CD1c-positive myeloid dendritic cell (primary cell): ENCODE measurements at regions not wholly inside any gene's neighbourhood (a gene's known extent, or its start where the extent isn't known, plus 50 kb on each side); places are given as distances from the start of the nearest gene placed in this dataset.

Source experiments
- DNase-seq: peaks from one replicate; pipeline ENCODE4 v3.0.0-alpha.2; 2016; ENCODE audit errors: extremely low spot score

DNA sequence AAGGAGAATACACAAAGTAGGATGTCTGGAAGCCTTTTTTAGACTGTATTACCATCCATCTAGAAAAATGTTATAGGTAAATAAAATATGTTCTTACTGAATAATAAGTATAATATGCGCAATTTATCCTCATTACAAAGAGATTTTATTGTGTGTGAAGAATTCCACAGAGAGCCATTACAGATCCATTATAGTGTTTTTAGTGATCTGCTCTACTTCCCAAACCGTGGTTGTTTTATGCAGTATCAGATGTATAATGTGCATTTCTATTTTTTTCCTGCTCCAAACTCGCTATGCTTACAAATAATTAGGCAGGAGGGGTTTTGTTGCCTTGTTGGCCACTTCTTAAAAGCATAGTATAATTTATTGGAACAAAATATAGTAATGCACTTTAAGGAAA is 447.8 kb downstream of the USP25 start:
- DNase-seq = no peak

DNA sequence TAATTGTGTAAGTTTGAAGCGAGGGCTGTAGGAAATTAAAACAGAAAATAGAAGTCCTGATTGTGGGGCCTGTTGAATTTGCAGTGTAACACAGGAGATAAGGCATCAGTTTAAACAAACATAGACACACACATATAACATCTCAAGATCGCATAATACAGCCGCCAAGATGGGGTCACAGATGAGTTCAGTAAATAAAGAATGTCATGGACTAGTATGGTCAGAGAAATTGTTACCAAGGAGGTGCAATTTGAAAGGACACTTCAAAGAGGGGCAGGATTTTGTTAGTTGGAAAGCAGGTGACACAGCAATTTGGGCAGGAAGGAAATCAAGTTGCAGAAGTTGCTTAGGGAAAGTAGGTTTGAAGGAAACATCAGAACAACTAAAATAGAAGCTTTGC is 450.0 kb downstream of the USP25 start:
- no peak for DNase-seq

GRCh38 chr21:16180614-16181013 is 450.8 kb downstream of the USP25 start:
- no peak for DNase-seq

GRCh38 chr21:16181018-16181417 is 451.2 kb downstream of the USP25 start:
- DNase-seq = no peak

GRCh38 chr21:16185766-16186165 is 456.0 kb downstream of the USP25 start:
- no peak for DNase-seq

GRCh38 chr21:16186742-16187141 is 457.0 kb downstream of the USP25 start:
- DNase-seq = no peak

- no peak for DNase-seq
Measured at GRCh38 chr21:16187603-16188301, 458.0 kb downstream of the USP25 start.

- DNase-seq = peak; percentile 29
Measured at GRCh38 chr21:16192902-16193301, 463.1 kb downstream of the USP25 start.

DNA sequence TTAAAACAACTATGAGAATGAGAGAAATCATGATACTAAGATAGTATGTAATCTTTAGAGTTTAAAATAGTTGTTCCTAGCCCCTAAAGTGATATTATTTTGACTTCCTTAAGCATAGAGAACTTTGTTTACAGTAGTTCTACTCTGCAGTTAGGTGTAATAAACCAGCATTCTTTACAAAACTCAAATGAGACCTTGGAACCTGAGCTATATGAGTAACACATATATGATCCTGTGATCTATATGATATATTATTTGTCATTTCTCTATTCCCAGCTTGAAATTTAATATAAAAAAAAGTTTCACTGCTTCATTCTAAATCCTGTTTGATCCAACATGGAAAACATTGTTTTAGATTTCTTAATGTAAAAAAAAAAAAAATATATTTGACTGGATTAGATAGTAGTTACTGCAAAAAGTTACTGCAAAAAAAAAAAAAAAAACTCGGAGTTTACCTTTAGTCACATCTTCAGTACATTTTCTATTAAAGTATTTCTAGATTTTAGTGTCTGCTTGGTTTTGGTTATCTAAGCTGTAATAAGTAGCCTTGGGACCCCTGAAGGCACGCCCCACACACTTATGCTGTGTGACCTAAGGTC is 463.8 kb downstream of the USP25 start:
- DNase-seq = peak; percentile 15

GRCh38 chr21:16194095-16194787 is 464.5 kb downstream of the USP25 start:
- peak; percentile 90 for DNase-seq

- no peak for DNase-seq
Measured at GRCh38 chr21:16194788-16195537, 465.2 kb downstream of the USP25 start.

DNA sequence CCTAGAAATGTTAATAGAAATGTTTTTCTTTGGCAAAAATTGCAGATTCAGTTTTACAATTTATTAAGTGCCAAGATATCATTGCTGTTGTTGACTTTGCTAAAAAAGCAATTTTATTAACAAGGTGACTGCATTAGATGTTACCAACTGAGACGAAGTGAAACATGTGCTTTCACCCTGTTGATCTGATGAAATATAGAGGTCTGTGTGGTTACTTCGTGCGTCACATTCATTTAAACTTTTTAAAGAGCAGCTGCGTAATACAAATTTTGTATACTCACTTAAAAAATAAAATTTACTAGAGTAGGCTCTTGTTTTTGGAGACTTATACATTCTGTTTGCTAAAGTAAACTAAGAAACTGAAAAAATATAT is 465.7 kb downstream of the USP25 start:
- DNase-seq = peak; percentile 42

DNA sequence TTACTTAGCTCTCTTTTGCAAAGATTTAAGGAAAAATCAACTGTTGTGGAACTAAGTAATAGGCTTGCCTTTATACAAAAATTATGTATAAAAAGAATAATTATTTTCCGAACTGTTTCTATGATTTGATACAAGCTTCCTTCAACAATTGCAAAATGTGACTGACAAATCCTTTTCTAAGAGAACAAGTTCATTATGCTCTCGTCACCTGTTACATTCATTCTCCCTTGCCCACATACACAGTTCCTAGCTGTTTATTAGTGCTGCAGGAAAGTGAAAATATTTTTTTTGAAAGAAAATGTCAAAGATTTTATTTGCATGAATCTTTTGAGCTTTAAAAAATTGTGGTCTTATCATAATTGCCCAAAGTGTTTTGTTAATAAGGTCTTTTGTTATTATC is 466.2 kb downstream of the USP25 start:
- DNase-seq = no peak

DNA sequence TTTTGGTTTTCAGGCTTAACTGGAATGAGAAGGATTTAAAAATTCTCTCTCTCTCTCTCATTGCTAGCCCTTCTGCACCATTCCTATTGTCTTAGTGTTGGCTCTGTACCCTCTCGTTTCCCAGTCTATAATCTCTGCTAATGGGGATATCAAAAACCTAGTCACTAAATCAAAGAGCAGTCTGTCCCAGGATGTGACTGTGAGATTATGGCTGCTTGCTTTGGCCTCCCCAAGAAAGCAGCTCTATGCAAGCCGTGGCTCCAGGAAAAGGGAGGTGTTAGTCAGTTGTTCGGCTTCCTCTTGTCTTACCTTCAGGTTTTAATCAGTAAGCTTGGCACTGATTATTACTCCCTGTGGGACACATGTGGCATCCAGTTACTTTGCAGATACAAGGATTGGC is 468.8 kb downstream of the USP25 start:
- DNase-seq = no peak

DNA sequence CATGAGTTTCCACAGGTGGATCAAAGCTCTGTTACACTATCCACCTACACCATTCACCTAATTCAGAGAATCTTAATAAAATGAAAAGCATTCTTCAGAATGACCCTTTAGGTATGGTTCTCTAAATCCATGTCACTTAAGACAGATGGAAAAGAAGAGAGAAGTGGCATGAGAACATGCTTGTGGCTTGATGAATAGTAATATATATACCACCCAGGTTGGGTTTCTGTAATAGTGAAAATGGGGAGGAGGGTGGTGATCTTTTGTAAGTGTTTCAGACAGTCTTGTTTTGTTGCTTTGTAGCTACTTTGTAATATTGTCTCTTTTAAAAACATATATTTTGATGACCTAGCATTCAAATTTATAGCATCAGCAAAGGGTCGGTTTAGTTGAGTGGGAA is 469.8 kb downstream of the USP25 start:
- no peak for DNase-seq

GRCh38 chr21:16201718-16202117 is 471.9 kb downstream of the USP25 start:
- no peak for DNase-seq

DNA sequence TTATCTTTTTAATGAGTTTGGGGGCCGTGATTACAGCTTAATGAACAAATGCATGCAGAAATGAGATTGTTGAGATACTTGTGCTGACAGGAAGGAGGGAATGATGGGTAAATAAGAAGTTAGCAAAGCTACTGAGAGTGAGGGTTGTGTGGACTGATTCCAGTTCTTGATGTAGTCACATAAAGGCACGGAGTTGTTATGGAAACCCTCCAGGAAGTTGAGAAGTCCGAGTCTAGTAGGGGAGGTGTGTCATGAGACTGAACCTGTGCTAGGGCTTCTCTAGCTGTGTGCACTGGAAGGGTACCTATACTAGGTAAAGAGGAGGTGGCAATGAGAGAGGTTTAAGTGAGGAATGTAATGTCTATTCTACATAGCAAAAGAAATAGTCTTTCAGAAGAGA is 475.7 kb downstream of the USP25 start:
- no peak for DNase-seq

GRCh38 chr21:16211339-16212303 is 481.8 kb downstream of the USP25 start:
- DNase-seq = no peak

GRCh38 chr21:16213518-16213917 is 483.7 kb downstream of the USP25 start:
- DNase-seq = no peak

DNA sequence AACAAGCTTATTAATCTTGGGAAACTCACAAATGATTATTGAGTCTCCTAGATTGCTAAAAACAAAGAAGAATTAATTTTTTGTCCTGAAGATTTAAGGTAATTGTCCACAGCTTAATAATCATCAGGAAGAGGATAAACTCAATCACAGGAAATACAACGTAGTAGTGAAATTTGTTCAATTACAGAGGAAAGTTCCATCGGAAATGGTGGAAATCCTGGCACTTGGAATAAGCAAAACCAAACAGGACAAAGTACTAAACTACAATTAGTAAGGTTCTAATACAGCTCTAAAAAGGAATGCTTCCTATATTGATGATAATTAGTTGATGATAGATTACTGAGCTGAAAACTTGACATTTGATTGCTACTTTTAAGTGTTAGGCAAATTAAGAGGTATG is 485.4 kb downstream of the USP25 start:
- no peak for DNase-seq

DNA sequence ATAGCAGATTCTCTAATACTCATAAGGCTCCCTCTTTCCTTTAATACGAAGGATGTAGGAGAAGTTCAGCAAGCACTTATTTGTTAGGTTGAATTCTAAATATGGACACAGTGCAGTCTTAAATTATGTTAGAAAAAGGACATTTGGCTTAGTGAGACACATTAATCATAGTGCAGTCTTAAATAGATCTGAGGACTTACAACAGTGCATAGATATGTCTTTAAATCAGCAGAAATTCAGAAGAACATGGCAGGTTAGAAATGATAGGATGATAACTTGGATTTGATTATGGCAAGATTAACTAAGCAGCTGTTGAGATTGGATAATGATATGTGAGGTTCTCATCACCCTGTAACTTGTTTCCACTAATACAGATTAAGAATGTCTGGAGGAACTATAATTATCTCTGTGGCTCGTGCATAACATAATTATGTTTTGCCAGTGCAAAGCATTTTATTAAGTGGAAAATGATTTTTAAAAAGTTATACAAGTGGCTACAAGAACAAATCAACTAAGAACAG is 485.9 kb downstream of the USP25 start:
- no peak for DNase-seq
